Right atrium auricular region (tissue), 2 donors: ENCODE measurements at regions not wholly inside any gene's neighbourhood (a gene's known extent, or its start where the extent isn't known, plus 50 kb on each side); places are given as distances from the start of the nearest gene placed in this dataset.
A peak's percentile ranks its signal among the peaks of the same experiment; 100 is the strongest.

Experiments
- DNase-seq: peaks from one replicate; pipeline ENCODE4 v3.0.0-alpha.2; 2019; ENCODE audit warnings: low spot score
- H3K27ac ChIP-seq, 2 donors: fragments of 200-600 bp; sonication (generic); 1 replicate in 1 of 2; 2 replicates in 1 of 2; pipeline ENCODE4 v1.5.1; 2016 to 2019
- H3K27me3 ChIP-seq, 2 donors: fragments of 200-600 bp; sonication (generic); one replicate each; pipeline versions ENCODE4 v1.5.1 to v1.6.0; 2017 to 2019
- H3K36me3 ChIP-seq: fragments of 200-600 bp; sonication (generic); one replicate; pipeline ENCODE4 v1.5.1; 2016
- H3K4me1 ChIP-seq, 2 donors: fragments of 200-600 bp; sonication (generic); one replicate each; pipeline versions ENCODE4 v1.5.1 to v1.6.0; 2017 to 2019
- H3K4me3 ChIP-seq, 2 donors: fragments of 200-600 bp; sonication (generic); 1 replicate in 1 of 2; 2 replicates in 1 of 2; pipeline ENCODE4 v1.5.1; 2017 to 2019; ENCODE audit warnings: mild to moderate bottlenecking in 1 of 2, moderate library complexity in 1 of 2
- H3K9me3 ChIP-seq, 2 donors: fragments of 200-600 bp; sonication (generic); one replicate each; pipeline ENCODE4 v1.5.1; 2019
- CTCF ChIP-seq, 2 donors: fragments of 200-600 bp; sonication (generic); IDR thresholded peaks; one replicate each; pipeline ENCODE4 v1.5.1; 2019; ENCODE audit warnings: antibody characterized with exemption in 2 of 2

- Histone ChIP-seq H3K27ac (no peak overlapping the region), H3K9me3 (no peaks in the 10 kb centered on the region)
These were observed 199.8 kb downstream of the JCAD start for GRCh38 chr10:29859521-29860130.

DNA sequence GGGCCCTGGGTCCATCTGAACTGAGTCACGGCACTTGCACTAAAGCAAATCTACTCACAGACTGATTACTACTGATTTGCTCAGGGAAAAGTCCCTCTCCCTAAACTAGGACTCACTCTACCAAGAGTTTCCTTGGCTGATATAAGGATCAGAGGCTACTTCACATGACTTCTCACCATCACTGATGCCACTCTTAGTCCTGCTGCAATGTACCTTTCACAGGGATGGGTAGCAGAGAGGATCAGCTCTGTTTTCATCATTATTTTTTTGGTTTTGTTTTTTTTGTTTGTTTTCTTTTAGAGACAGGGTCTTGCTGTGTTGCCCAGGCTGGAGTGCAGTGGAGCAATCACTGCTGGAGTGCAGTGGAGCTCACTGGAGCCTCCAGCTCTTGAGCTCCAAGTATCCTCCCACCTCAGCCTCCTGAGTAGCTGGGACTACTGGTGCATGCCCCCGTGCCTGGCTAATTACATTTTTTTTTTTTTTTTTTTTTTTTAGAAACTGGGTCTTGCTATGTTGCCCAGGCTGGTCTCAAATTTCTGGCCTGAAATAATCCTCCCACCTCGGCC lies 200.6 kb downstream of the JCAD start:
- peak in 1 of 2 donors; percentile 16 for TF ChIP-seq CTCF (IDR thresholded peaks at IDR 0.05)
- DNase-seq: no peak
- Histone ChIP-seq H3K4me3 (no peak overlapping the region), H3K9me3 (no peaks in the 10 kb centered on the region), H3K36me3 (no peaks in the 10 kb centered on the region), H3K27me3 (no peaks in the 10 kb centered on the region), H3K4me1 (peaks cover 0 to 10% of the 10 kb centered on the region in 2 donors), H3K27ac (peak overlapping the region; percentile 42 to 57)

More at GRCh38 chr10:29859521-29860130, 199.8 kb downstream of the JCAD start:
- Histone ChIP-seq H3K36me3 (no peaks in the 10 kb centered on the region), H3K4me1 (peaks cover 0 to 10% of the 10 kb centered on the region in 2 donors), H3K27me3 (no peaks in the 10 kb centered on the region), H3K4me3 (no peak overlapping the region)
- no peak for DNase-seq
- no peak for TF ChIP-seq CTCF (IDR thresholded peaks at IDR 0.05)

- Histone ChIP-seq H3K9me3 (no peaks in the 10 kb centered on the region), H3K4me3 (no peak overlapping the region), H3K27me3 (no peaks in the 10 kb centered on the region), H3K27ac (peak overlapping the region; percentile 42 to 57), H3K36me3 (no peaks in the 10 kb centered on the region), H3K4me1 (peaks cover 0 to 10% of the 10 kb centered on the region in 2 donors)
- peak; percentile 49 to 80 for TF ChIP-seq CTCF (IDR thresholded peaks at IDR 0.05)
- DNase-seq: peak; percentile 71
These were observed 201.3 kb downstream of the JCAD start for GRCh38 chr10:29857843-29858701.

DNA sequence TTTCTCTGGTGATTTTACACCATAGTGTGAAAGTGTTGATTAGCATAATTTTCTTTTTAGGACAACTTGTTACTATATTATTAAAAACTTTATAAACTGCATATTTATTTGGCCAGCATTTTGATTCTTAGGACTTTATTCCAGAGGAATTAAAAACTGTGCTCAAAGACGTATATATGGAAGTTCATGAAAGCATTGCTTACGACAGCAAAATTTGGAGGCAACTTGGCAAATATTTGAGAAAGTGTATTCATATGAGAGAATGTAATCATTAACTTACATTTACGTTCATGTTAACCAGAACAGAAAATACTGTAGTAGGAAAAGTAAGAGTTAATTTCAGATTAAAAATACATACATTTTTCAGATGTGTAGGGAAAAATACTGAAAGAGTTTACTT lies 203.1 kb downstream of the JCAD start:
- H3K4me3 ChIP-seq: no peak overlapping the region
- peaks cover 0 to 10% of the 10 kb centered on the region in 2 donors for H3K4me1 ChIP-seq
- no peak for TF ChIP-seq CTCF (IDR thresholded peaks at IDR 0.05)
- no peak overlapping the region for H3K27ac ChIP-seq
- H3K9me3 ChIP-seq: no peaks in the 10 kb centered on the region
- no peak for DNase-seq
- no peaks in the 10 kb centered on the region for H3K36me3 ChIP-seq
- no peaks in the 10 kb centered on the region for H3K27me3 ChIP-seq

DNA sequence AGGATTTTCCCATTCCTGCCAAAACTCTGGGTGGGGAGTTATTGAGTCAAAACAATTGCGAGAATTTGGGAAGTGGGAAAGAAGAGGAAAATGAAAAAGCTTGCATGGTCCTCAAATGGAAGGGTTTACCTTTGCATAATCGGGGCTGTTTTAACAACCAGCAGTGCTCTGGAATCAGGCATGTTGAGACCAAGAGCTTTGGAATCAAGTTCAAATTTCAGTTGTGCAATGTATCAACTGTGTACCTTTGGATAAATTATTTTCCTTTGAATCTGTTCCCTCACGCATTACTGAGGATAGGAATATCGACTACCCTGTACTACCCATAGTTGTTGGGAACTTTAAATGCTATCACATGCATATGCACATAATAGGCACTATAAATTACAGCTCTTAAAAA lies 205.5 kb downstream of the JCAD start:
- Histone ChIP-seq H3K4me3 (no peak overlapping the region), H3K9me3 (no peaks in the 10 kb centered on the region), H3K36me3 (no peaks in the 10 kb centered on the region), H3K27ac (no peak overlapping the region), H3K4me1 (peaks cover 0 to 15% of the 10 kb centered on the region in 2 donors), H3K27me3 (no peaks in the 10 kb centered on the region)
- no peak for TF ChIP-seq CTCF (IDR thresholded peaks at IDR 0.05)
- no peak for DNase-seq
